ENCODE measurements at regions not wholly inside any gene's neighbourhood (a gene's known extent, or its start where the extent isn't known, plus 50 kb on each side); places are given as distances from the start of the nearest gene placed in this dataset.
"Not testable (repeated sequence)": the region's sequence is repeated elsewhere in the genome, so short reads cannot be mapped to it uniquely, and the experiment has no call there.

- Histone ChIP-seq H3K9me3 (ENCODE audit: insufficient read depth, low read depth, low read length) (no peaks in the 10 kb centered on the region), H3K9ac (ENCODE audit: low read depth, low read length) (no peak overlapping the region), H3K27ac (ENCODE audit: low read depth, low read length) (no peak overlapping the region), H3K36me3 (ENCODE audit: insufficient read depth, low read length) (no peaks in the 10 kb centered on the region), H3K4me1 (ENCODE audit: insufficient read depth, low read length) (peaks cover 21% of the 10 kb centered on the region; the same call in 1 of the 2 replicates), H3K27me3 (ENCODE audit: insufficient read depth, low read length) (no peaks in the 10 kb centered on the region), H3K4me3 (ENCODE audit: low read length) (no peak overlapping the region)
- WGBS: 60% methylated on average over 4 of the region's 4 CpGs
Observed at GRCh38 chr19:28140201-28140600, 1072.8 kb downstream of the UQCRFS1 start.

- peaks cover 19% of the 10 kb centered on the region; the same call in 1 of the 2 replicates for H3K4me1 ChIP-seq (ENCODE audit: insufficient read depth, low read length)
- no peak overlapping the region for H3K9ac ChIP-seq (ENCODE audit: low read depth, low read length)
- 92% methylated on average over 4 of the region's 4 CpGs for WGBS
- no peak overlapping the region for H3K4me3 ChIP-seq (ENCODE audit: low read length)
- H3K27ac ChIP-seq (ENCODE audit: low read depth, low read length): no peak overlapping the region
- H3K36me3 ChIP-seq (ENCODE audit: insufficient read depth, low read length): no peaks in the 10 kb centered on the region
- H3K9me3 ChIP-seq (ENCODE audit: insufficient read depth, low read depth, low read length): no peaks in the 10 kb centered on the region
- H3K27me3 ChIP-seq (ENCODE audit: insufficient read depth, low read length): no peaks in the 10 kb centered on the region
Observed at GRCh38 chr19:28137772-28138171, 1075.2 kb downstream of the UQCRFS1 start.

- 96% methylated on average over 2 of the region's 2 CpGs for WGBS
- H3K4me1 ChIP-seq (ENCODE audit: insufficient read depth, low read length): peaks cover 16% of the 10 kb centered on the region; the same call in 1 of the 2 replicates
- no peak overlapping the region for H3K27ac ChIP-seq (ENCODE audit: low read depth, low read length)
- H3K9ac ChIP-seq (ENCODE audit: low read depth, low read length): no peak overlapping the region
- H3K27me3 ChIP-seq (ENCODE audit: insufficient read depth, low read length): no peaks in the 10 kb centered on the region
- H3K9me3 ChIP-seq (ENCODE audit: insufficient read depth, low read depth, low read length): no peaks in the 10 kb centered on the region
- H3K4me3 ChIP-seq (ENCODE audit: low read length): no peak overlapping the region
- no peaks in the 10 kb centered on the region for H3K36me3 ChIP-seq (ENCODE audit: insufficient read depth, low read length)
Observed at GRCh38 chr19:28136796-28137195, 1076.2 kb downstream of the UQCRFS1 start.

DNA sequence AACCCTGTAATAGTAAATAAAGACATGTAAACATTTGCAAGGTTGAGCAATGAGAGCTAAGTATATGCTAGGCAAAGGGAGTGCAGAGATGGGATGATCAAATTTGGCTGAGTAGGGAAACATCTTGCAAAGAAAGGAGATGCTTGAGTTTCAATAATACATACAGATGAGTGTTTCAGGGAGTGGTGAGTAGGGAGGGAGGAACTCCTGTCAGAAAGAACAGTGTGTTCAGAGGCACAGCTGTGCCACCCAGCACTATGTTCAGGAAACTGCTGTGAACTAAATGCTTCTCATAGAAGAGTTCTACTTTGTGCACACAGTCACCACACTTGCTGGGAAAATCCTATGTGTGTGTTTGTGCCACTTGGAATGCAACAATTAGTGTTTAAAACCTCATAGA lies 1077.1 kb downstream of the UQCRFS1 start:
- Histone ChIP-seq H3K9me3 (ENCODE audit: insufficient read depth, low read depth, low read length) (no peaks in the 10 kb centered on the region), H3K27me3 (ENCODE audit: insufficient read depth, low read length) (no peaks in the 10 kb centered on the region), H3K9ac (ENCODE audit: low read depth, low read length) (no peak overlapping the region), H3K27ac (ENCODE audit: low read depth, low read length) (no peak overlapping the region), H3K36me3 (ENCODE audit: insufficient read depth, low read length) (no peaks in the 10 kb centered on the region), H3K4me3 (ENCODE audit: low read length) (no peak overlapping the region), H3K4me1 (ENCODE audit: insufficient read depth, low read length) (peaks cover 9% of the 10 kb centered on the region; the same call in 1 of the 2 replicates)

DNA sequence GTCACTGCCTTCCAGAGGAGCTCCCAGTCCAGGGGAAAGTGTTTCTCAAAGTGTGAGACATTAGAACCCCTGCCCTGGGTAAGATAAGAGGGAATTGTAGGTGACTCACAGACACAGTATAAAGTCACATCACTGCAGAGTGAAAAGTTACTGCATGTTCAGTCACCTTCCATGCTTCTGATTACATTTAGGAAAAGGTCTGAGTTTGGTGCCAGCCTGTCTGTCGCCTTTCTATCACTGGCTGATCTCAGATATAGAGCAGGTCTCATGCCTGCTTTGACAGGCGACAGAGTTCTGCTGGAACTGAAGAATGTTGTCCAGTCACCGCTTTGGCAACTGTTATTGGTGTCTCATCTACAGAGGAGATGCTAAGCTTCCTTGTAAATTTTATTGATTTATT lies 1078.6 kb downstream of the UQCRFS1 start:
- 92% methylated on average over 3 of the region's 3 CpGs for WGBS
- H3K9me3 ChIP-seq (ENCODE audit: insufficient read depth, low read depth, low read length): no peaks in the 10 kb centered on the region

DNA sequence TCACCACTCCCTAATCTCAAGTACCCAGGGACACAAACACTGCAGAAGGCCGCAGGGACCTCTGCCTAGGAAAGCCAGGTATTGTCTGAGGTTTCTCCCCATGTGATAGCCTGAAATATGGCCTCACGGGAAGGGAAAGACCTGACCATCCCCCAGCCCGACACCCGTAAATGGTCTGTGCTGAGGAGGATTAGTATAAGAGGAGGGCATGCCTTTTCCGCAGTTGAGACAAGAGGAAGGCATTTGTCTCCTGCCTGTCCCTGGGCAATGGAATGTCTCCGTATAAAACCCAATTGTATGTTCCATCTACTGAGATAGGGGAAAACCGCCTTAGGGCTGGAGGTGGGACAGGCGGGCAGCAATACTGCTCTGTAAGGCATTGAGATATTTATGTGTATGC lies 1082.1 kb downstream of the UQCRFS1 start:
- not testable (repeated sequence) for H3K4me1 ChIP-seq (ENCODE audit: insufficient read depth, low read length); H3K4me3 ChIP-seq (ENCODE audit: low read length); H3K9ac ChIP-seq (ENCODE audit: low read depth, low read length); H3K27me3 ChIP-seq (ENCODE audit: insufficient read depth, low read length); H3K9me3 ChIP-seq (ENCODE audit: insufficient read depth, low read depth, low read length); H3K27ac ChIP-seq (ENCODE audit: low read depth, low read length); H3K36me3 ChIP-seq (ENCODE audit: insufficient read depth, low read length)
- WGBS: 52% methylated on average over 6 of the region's 8 CpGs

More for the DNA sequence above, 1078.6 kb downstream of the UQCRFS1 start:
- Histone ChIP-seq H3K27ac (ENCODE audit: low read depth, low read length) (no peak overlapping the region), H3K36me3 (ENCODE audit: insufficient read depth, low read length) (no peaks in the 10 kb centered on the region), H3K4me1 (ENCODE audit: insufficient read depth, low read length) (peaks cover 8% of the 10 kb centered on the region; the same call in 1 of the 2 replicates), H3K27me3 (ENCODE audit: insufficient read depth, low read length) (no peaks in the 10 kb centered on the region), H3K9ac (ENCODE audit: low read depth, low read length) (no peak overlapping the region), H3K4me3 (ENCODE audit: low read length) (no peak overlapping the region)

GRCh38 chr19:28130066-28130511 lies 1082.9 kb downstream of the UQCRFS1 start:
- no peak overlapping the region for H3K27ac ChIP-seq (ENCODE audit: low read depth, low read length)

GRCh38 chr19:28128341-28128740 lies 1084.6 kb downstream of the UQCRFS1 start:
- H3K36me3 ChIP-seq (ENCODE audit: insufficient read depth, low read length): no peaks in the 10 kb centered on the region
- no peak overlapping the region for H3K4me3 ChIP-seq (ENCODE audit: low read length)
- 89% methylated on average over 3 of the region's 4 CpGs for WGBS
- no peaks in the 10 kb centered on the region for H3K27me3 ChIP-seq (ENCODE audit: insufficient read depth, low read length)
- H3K9ac ChIP-seq (ENCODE audit: low read depth, low read length): no peak overlapping the region
- no peak overlapping the region for H3K27ac ChIP-seq (ENCODE audit: low read depth, low read length)
- no peaks in the 10 kb centered on the region for H3K9me3 ChIP-seq (ENCODE audit: insufficient read depth, low read depth, low read length)
- H3K4me1 ChIP-seq (ENCODE audit: insufficient read depth, low read length): peaks cover 8% of the 10 kb centered on the region; the same call in 1 of the 2 replicates

More at GRCh38 chr19:28130066-28130511, 1082.9 kb downstream of the UQCRFS1 start:
- Histone ChIP-seq H3K9me3 (ENCODE audit: insufficient read depth, low read depth, low read length) (no peaks in the 10 kb centered on the region), H3K27me3 (ENCODE audit: insufficient read depth, low read length) (no peaks in the 10 kb centered on the region), H3K4me3 (ENCODE audit: low read length) (no peak overlapping the region), H3K9ac (ENCODE audit: low read depth, low read length) (no peak overlapping the region), H3K4me1 (ENCODE audit: insufficient read depth, low read length) (peaks cover 8% of the 10 kb centered on the region; the same call in 1 of the 2 replicates), H3K36me3 (ENCODE audit: insufficient read depth, low read length) (no peaks in the 10 kb centered on the region)
- 55% methylated on average over 3 of the region's 4 CpGs for WGBS

GRCh38 chr19:28126135-28126898 lies 1086.6 kb downstream of the UQCRFS1 start:
- no peaks in the 10 kb centered on the region for H3K27me3 ChIP-seq (ENCODE audit: insufficient read depth, low read length)
- H3K9ac ChIP-seq (ENCODE audit: low read depth, low read length): no peak overlapping the region
- no peaks in the 10 kb centered on the region for H3K36me3 ChIP-seq (ENCODE audit: insufficient read depth, low read length)
- H3K9me3 ChIP-seq (ENCODE audit: insufficient read depth, low read depth, low read length): no peaks in the 10 kb centered on the region
- no peak overlapping the region for H3K4me3 ChIP-seq (ENCODE audit: low read length)
- H3K27ac ChIP-seq (ENCODE audit: low read depth, low read length): no peak overlapping the region
- WGBS: 90% methylated on average over 1 of the region's 2 CpGs
- peaks cover 8% of the 10 kb centered on the region; the same call in 1 of the 2 replicates for H3K4me1 ChIP-seq (ENCODE audit: insufficient read depth, low read length)

GRCh38 chr19:28122734-28123133 lies 1090.2 kb downstream of the UQCRFS1 start:
- Histone ChIP-seq H3K4me3 (ENCODE audit: low read length) (no peak overlapping the region), H3K9me3 (ENCODE audit: insufficient read depth, low read depth, low read length) (no peaks in the 10 kb centered on the region), H3K27ac (ENCODE audit: low read depth, low read length) (no peak overlapping the region), H3K4me1 (ENCODE audit: insufficient read depth, low read length) (no peaks in the 10 kb centered on the region), H3K36me3 (ENCODE audit: insufficient read depth, low read length) (no peaks in the 10 kb centered on the region), H3K9ac (ENCODE audit: low read depth, low read length) (no peak overlapping the region), H3K27me3 (ENCODE audit: insufficient read depth, low read length) (no peaks in the 10 kb centered on the region)
- 95% methylated on average over 4 of the region's 5 CpGs for WGBS

GRCh38 chr19:28118235-28118634 lies 1094.7 kb downstream of the UQCRFS1 start:
- Histone ChIP-seq H3K36me3 (ENCODE audit: insufficient read depth, low read length) (no peaks in the 10 kb centered on the region), H3K4me1 (ENCODE audit: insufficient read depth, low read length) (no peaks in the 10 kb centered on the region), H3K4me3 (ENCODE audit: low read length) (no peak overlapping the region), H3K9ac (ENCODE audit: low read depth, low read length) (no peak overlapping the region), H3K9me3 (ENCODE audit: insufficient read depth, low read depth, low read length) (no peaks in the 10 kb centered on the region), H3K27ac (ENCODE audit: low read depth, low read length) (no peak overlapping the region), H3K27me3 (ENCODE audit: insufficient read depth, low read length) (no peaks in the 10 kb centered on the region)
- 79% methylated on average over 5 of the region's 5 CpGs for WGBS
